ENCODE measurements at regions not wholly inside any gene's neighbourhood (a gene's known extent, or its start where the extent isn't known, plus 50 kb on each side); places are given as distances from the start of the nearest gene placed in this dataset.
"Not testable (repeated sequence)": the region's sequence is repeated elsewhere in the genome, so short reads cannot be mapped to it uniquely, and the experiment has no call there.

DNA sequence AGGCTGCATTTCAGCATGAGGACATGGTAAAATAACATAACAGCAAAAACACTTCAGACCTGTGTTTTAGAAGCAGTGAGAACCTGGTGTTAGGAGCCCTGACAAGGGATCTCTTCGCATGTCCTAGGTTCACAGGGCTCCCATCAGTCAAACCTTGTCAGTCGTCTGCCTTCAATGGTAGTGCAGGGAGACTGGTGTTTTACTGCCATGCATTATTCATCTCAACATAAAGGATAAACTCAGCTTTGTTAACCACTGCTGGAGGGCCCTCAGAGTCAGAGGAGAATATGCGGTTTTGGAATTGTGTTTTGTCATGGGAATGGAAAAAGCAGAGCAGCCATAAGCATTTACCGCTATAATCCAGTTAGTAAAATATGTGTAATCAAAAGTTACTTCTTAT, 275.9 kb upstream of the GCFC2 start:
- no peak for DNase-seq

- DNase-seq = no peak
These were observed 272.0 kb upstream of the GCFC2 start for GRCh38 chr2:75982719-75983118.

- DNase-seq = no peak
These were observed 253.9 kb upstream of the GCFC2 start for GRCh38 chr2:75964646-75965045.

GRCh38 chr2:75960472-75961009, 249.8 kb upstream of the GCFC2 start:
- DNase-seq = no peak

GRCh38 chr2:75959724-75960471, 249.2 kb upstream of the GCFC2 start:
- DNase-seq = no peak

DNA sequence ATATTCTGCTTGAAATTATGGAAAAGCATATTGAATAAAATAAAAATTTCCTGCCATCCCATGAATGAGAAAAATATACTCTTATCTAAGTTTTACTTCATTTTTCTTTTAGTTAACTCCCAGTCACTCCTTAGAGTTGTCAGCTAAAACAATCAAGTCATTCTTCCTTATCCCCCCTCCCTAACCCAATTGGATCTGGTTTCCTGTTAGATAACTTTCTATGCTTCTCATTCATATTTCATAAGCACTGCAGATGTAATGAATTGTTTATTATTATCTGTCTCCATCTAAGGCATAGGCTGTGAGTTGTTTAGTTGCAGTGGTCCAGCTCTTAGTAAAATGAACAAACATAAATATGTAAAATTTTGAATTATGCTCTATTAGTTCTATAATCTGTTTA, 244.0 kb upstream of the GCFC2 start:
- no peak for DNase-seq

GRCh38 chr2:75952173-75952572, 241.5 kb upstream of the GCFC2 start:
- no peak for DNase-seq

GRCh38 chr2:75949385-75950030, 238.8 kb upstream of the GCFC2 start:
- no peak for DNase-seq

DNA sequence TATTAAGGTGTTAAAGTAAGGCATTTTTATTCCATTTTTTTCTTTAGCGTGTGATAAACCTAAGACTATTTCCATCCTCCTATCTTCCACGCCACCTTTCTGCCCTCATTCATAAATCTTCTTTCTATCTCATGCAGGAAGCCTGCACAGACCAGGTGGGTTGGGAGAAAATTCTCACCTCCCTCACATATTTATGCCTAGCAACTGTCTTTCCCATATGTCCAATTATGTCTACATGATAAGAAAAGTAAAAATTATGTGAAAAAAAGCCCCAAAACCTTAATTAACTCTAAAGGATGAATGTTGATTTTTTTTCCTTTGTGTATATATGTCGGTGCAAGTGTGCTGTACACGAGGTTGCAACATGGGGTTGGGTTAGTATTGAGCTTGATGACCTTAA, 225.6 kb upstream of the GCFC2 start:
- no peak for DNase-seq

DNA sequence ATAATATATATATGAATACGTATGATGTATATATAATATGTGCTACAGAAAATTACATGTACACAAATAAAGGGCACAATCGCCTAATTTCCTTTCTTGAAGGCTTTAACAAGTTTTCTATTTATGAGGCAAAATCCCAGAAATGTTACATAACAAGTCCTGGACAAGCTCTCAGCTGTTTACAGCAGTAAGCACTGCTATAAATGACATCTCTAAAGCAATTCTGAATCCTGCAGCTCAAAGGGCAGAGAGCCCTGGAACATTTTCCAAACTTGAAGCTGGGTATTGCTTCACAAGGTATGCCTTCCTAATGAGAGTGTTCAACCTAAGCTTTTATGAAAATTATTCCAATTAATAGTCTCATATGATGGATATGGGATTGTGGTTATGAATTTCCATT, 222.3 kb upstream of the GCFC2 start:
- no peak for DNase-seq

GRCh38 chr2:75928093-75928492, 217.4 kb upstream of the GCFC2 start:
- no peak for DNase-seq

DNA sequence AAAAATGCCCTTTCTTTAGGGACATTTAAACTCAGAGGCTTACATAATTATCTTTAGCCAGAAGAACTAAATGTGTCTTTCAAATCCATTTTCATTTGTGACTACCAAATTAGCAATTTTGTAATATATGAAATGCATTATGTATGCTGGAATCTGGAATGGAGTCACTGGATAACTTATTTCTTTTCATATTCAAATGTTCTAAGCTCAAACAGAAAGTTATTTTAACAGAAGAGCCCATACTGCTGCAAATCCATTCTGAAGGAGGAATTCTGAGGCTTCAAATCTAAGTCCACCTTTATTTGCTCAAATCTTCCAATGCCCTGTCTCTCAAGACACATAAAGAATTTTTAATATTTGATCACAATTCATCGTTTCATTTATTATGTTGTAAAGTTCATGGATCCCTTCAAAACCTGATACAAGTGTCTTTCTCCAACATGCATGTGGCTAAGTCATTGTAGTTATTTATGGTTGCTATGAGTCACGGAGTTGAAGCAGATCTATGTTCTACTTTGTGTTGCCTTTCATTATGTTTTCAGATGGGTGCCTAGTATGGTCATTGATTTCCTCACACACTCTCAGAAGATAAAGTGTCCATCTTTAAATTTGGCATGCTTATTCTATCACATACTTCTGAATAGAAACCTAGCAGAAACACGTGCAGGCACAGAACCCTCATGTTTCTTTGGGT, 214.8 kb upstream of the GCFC2 start:
- no peak for DNase-seq

GRCh38 chr2:75922191-75922590, 211.5 kb upstream of the GCFC2 start:
- no peak for DNase-seq

GRCh38 chr2:75920859-75921551, 210.3 kb upstream of the GCFC2 start:
- DNase-seq = no peak

GRCh38 chr2:75915851-75916634, 205.3 kb upstream of the GCFC2 start:
- no peak for DNase-seq

DNA sequence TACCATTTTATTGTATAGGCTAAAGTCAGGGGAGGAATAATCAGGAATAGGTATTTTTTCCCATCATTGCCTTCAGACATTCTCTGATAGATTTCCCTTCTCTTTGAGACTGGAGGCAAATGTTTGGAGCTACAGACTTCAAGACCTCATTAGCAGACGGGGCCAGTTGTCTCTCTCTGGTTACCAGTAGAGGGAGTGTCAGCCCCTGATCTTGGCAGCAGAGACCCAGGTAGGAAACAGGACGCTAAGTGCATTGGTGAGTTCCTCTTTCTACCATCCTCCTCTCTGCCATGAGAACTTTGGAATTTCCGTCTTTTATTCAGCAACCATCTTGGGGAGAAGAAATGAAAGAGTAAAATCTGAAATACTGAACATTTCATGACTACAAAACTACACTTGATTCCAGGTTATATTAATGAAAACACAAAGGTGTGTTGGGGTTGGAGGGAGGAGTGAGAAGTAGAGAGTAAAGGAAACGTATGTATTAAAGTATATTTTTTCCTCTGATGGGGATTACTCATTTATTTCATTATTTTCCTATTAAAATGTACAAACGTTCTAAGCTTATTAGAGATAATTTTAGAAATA, 186.2 kb upstream of the GCFC2 start:
- DNase-seq = peak; percentile 7

DNA sequence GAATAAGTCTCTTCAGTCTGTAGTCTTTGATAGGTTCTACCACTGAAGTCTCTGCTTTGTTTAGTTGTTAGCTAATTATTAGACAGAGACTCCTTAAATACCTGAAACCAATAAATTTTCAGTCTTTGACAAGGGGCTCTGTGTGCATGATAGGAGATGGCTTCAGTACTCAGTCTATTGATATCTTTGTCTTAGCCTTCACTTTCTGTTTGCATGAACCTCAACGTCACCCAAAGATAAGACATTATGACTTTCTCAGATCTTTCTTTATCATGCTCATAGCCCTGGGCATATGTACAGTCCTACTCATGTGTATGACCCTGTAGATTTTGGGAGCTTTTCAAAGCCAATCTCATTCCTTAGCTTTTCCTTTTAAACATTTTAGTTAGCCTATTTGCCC, 183.5 kb upstream of the GCFC2 start:
- DNase-seq = no peak

DNA sequence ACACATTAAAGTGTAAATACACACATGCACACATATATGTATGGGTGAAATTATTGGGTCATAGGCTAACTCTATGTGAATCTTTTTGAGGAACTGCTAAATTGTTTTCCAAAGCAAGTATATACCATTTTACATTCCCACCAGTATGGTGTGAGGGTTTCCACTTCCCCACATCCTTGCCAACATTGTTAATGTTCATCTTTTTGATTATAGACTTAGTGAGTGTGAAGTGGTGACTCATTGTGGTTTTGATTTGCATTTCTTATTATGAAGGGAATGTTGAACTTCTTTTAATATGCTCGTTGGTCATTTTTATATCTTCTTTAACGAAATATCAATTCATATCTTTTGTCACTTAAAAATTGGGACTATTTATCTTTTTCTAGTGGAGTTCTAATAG, 181.8 kb upstream of the GCFC2 start:
- DNase-seq = no peak

DNA sequence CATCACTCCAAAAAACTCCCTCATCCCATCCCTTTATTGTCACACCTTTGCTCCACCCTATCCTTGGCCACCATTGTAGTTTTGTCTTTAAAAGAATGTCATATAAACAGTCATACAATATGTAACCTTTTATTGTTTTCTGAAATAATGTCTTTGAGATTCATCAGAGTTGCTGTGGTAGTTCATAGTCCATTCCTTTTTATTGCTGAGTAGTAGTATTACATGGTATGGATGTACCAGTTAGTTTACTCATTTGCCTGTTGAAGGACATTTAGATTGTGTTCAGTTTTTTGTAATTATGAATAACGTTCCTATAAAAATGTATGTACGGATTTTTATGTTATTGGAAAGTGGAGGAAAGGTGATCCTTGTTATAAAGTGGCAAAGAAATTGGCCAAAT, 171.8 kb upstream of the GCFC2 start:
- no peak for DNase-seq

- DNase-seq = not testable (repeated sequence)
These were observed 164.9 kb upstream of the GCFC2 start for GRCh38 chr2:75875606-75876005.

DNA sequence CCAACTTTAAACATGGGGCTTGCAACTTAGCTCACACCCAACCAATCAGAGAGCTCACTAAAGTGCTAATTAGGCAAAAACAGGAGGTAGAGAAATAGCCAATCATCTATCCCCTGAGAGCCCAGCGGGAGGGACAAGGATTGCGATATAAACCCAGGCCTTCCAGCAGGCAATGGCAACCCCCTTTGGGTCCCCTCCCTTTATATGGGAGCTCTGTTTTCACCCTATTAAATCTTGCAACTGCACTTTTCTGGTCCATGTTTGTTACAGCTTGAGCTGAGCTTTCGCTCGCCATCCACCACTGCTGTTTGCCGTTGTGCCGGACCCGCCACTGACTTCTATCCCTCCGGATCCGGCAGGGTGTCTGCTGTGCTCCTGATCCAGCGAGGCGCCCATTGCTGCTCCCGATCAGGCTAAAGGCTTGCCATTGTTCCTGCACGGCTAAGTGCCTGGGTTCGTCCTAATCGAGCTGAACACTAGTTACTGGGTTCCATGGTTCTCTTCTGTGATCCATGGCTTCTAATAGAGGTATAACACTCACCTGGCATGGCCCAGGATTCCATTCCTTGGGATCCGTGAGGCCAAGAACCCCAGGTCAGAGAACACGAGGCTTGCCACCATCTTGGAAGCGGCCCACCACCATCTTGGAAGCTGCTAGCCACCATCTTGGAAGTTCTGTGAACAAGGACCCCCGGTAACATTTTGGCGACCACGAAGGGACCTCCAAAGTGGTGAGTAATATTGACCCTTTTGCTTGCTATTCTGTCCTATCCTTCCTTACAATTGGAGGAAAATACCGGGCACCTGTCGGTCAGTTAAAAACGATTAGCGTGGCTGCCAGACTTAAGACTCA, 161.3 kb upstream of the GCFC2 start:
- not testable (repeated sequence) for DNase-seq
